Activated CD4-positive, alpha-beta T cell treated with anti-CD3 and anti-CD28 coated beads for 36 hours (primary cell): ENCODE measurements at regions not wholly inside any gene's neighbourhood (a gene's known extent, or its start where the extent isn't known, plus 50 kb on each side); places are given as distances from the start of the nearest gene placed in this dataset.
A peak's percentile ranks its signal among the peaks of the same experiment; 100 is the strongest.
"Not testable (repeated sequence)": the region's sequence is repeated elsewhere in the genome, so short reads cannot be mapped to it uniquely, and the experiment has no call there.

Experiments used
- ATAC-seq: fragments of 200-7000 bp; cut with Tn5 transposase; one replicate; pipeline ENCODE4 v1.10.0; 2021; ENCODE audit warnings: mild to moderate bottlenecking, moderate library complexity
- CTCF ChIA-PET: fragments of 350-600 bp; sonication (Branson Sonifier 250); formaldehyde crosslinking; loops from one replicate; lab custom pipeline; 2021; ENCODE audit warnings: antibody characterized with exemption; lab: Charles Lee
- POLR2A ChIA-PET: fragments of 350-600 bp; sonication (Branson Sonifier 250); formaldehyde crosslinking; loops from one replicate; lab custom pipeline; 2021; ENCODE audit warnings: antibody characterized with exemption, inconsistent platforms; lab: Charles Lee
- DNase-seq: peaks from one replicate; pipeline ENCODE4 v3.0.0-alpha.2; 2020
- H3K27ac Mint-ChIP-seq: one replicate; pipeline ENCODE4 v1.8.0; 2021; ENCODE audit warnings: mixed read lengths
- H3K27me3 Mint-ChIP-seq: one replicate; pipeline ENCODE4 v1.8.0; 2021; ENCODE audit warnings: mixed read lengths
- H3K36me3 Mint-ChIP-seq: one replicate; pipeline ENCODE4 v1.8.0; 2021; ENCODE audit warnings: low read depth, mixed read lengths
- H3K4me1 Mint-ChIP-seq: one replicate; pipeline ENCODE4 v1.8.0; 2021; ENCODE audit warnings: mixed read lengths
- H3K4me3 Mint-ChIP-seq: one replicate; pipeline ENCODE4 v1.8.0; 2021; ENCODE audit warnings: mild to moderate bottlenecking, moderate library complexity, mixed read lengths
- H3K9me3 Mint-ChIP-seq: one replicate; pipeline ENCODE4 v1.8.0; 2021; ENCODE audit warnings: low read depth, mixed read lengths
- intact Hi-C, 2 experiments: fragments of 100-400 bp; cut with DNase I in 1 of 2; cut with micrococcal nuclease in 1 of 2; formaldehyde crosslinking; loops; one replicate each; pipeline versions ENCODE4 v1.14.2 to v1.15.1; 2022 to 2024; cut with DNase I, micrococcal nuclease

DNA sequence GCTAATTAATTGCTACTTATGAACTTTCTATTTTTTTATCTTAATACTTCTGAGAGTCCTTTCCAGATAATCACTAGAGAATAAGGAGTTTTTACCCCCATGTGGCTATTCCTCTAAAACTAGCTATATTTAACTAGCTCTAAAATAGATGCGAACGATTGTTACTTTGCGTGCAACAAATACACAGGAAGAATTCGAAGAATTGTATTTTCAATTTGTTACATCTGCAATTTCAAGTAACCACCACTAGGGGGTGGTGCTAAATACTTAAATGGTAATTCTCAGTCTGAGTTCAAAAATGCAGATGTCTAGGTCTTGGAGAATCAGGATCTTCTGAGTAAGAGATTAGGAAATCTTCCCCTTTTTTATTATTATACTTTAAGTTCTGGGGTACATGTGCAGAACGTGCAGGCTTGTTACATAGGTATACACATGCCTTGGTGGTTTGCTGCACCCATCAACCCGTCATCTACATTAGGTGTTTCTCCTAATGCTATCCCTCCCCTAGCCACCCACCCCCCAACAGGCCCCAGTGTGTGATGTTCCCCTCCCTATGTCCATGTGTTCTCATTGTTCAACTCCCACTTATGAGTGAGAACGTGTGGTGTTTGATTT lies 80.9 kb upstream of the KIF2A start:
- H3K27me3 Mint-ChIP-seq, H3K36me3 Mint-ChIP-seq, POLR2A ChIA-PET, DNase-seq, ATAC-seq, H3K9me3 Mint-ChIP-seq: not testable (repeated sequence)
- H3K4me3 Mint-ChIP-seq, result peak overlapping the region; percentile 30
- peaks cover 22% of the 10 kb centered on the region for H3K4me1 Mint-ChIP-seq
- intact Hi-C loops, result loop anchor here (1.0 to 10.0 kb wide), 6 partner anchors 80 to 180 kb away; partner anchors contain the start of genes DIMT1 (in 2 of the 2) and KIF2A (in 2 of the 2)
- CTCF ChIA-PET, result interaction anchor here (0.6 to 2.1 kb wide), 35 partner anchors 8 to 258 kb away, joined by 3 to 19 read pairs (median 5); partner anchors contain the start of genes DIMT1, IPO11 and KIF2A
- peak overlapping the region; percentile 83 for H3K27ac Mint-ChIP-seq

DNA sequence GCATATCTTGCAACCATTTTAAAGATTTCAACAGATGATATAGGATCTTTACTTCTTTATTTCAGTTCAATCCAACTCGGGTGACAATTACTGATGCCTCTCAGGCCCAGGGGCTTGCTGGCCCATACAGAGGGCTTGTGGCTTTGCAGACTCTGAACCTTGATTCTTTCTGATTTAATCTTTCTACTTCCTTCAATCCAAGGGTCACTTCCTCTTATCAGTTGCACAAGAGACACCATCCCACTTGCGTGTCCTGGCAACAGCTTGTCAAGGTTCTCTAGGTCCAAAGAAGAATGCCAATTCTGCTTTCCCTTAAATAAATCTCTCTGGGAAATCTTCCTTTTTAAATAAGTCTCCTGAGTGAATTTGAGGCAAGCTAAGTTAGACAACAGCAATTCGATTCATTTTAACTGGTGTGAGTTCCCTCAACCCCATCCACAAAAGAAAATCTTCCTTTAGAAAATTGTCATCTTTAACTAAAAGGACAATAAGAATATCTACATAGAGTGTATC lies 75.1 kb upstream of the KIF2A start:
- POLR2A ChIA-PET, ATAC-seq, CTCF ChIA-PET, H3K27me3 Mint-ChIP-seq, DNase-seq, H3K4me3 Mint-ChIP-seq, H3K27ac Mint-ChIP-seq, H3K36me3 Mint-ChIP-seq, intact Hi-C loops, H3K9me3 Mint-ChIP-seq: not testable (repeated sequence)
- H3K4me1 Mint-ChIP-seq, result peaks cover 12% of the 10 kb centered on the region

DNA sequence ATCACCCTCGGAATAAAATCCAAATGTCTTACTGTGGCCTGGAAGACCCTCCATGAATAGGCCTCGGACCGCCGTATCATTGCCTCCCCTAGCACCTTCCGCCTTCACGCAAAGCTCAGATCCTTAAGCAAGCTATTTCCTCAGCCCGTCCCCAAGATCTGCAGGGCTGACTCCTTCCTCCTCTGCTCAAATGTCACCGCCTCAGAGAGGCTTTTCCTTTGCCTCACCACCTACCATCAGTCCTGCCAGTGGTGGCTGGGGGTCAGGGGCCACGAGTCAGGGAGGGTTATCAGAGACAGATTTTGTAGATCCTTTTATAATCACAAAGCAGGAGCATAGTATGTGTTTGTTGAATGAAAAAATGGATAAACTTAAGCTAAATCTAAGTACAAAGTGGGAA lies 74.4 kb upstream of the KIF2A start:
- no peaks in the 10 kb centered on the region for H3K27me3 Mint-ChIP-seq
- H3K9me3 Mint-ChIP-seq, result no peaks in the 10 kb centered on the region
- DNase-seq (no peak), ATAC-seq (no peak)
- POLR2A ChIA-PET, result no interaction called here
- CTCF ChIA-PET, result interaction anchor here (0.8 kb wide), 1 partner anchor 97 kb away, joined by 3 read pairs; no protein-coding TSS in a partner anchor
- intact Hi-C loops, result no loop called here
- peaks cover 18% of the 10 kb centered on the region for H3K4me1 Mint-ChIP-seq
- no peak overlapping the region for H3K27ac Mint-ChIP-seq
- H3K4me3 Mint-ChIP-seq, result no peak overlapping the region
- no peaks in the 10 kb centered on the region for H3K36me3 Mint-ChIP-seq

DNA sequence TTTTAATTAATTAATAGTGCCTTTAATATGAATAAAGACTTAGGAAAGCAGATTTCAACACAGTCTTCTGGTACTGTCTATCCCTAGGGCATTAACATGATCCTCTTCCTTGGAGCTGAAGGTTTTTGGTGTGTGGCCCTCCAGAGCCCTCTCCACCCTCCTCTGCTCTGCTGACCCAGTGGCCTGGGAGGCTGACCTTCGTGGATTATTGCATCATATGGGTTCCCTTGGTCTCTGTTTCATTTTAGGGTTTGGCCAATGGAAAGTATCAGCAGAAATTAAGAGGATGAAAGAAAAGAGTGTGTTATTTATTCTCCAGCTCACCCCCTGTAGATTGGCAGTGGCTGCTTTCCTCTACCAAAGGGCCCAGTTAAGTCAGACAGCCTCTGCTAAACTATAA lies 73.8 kb upstream of the KIF2A start:
- H3K36me3 Mint-ChIP-seq, H3K27me3 Mint-ChIP-seq, H3K4me3 Mint-ChIP-seq, H3K27ac Mint-ChIP-seq, POLR2A ChIA-PET, DNase-seq, intact Hi-C loops, ATAC-seq, H3K9me3 Mint-ChIP-seq: not testable (repeated sequence)
- CTCF ChIA-PET, result interaction anchor here (0.8 to 1.0 kb wide), 2 partner anchors 8 to 97 kb away, joined by 3 to 4 read pairs; no protein-coding TSS in a partner anchor
- H3K4me1 Mint-ChIP-seq, result peaks cover 24% of the 10 kb centered on the region

DNA sequence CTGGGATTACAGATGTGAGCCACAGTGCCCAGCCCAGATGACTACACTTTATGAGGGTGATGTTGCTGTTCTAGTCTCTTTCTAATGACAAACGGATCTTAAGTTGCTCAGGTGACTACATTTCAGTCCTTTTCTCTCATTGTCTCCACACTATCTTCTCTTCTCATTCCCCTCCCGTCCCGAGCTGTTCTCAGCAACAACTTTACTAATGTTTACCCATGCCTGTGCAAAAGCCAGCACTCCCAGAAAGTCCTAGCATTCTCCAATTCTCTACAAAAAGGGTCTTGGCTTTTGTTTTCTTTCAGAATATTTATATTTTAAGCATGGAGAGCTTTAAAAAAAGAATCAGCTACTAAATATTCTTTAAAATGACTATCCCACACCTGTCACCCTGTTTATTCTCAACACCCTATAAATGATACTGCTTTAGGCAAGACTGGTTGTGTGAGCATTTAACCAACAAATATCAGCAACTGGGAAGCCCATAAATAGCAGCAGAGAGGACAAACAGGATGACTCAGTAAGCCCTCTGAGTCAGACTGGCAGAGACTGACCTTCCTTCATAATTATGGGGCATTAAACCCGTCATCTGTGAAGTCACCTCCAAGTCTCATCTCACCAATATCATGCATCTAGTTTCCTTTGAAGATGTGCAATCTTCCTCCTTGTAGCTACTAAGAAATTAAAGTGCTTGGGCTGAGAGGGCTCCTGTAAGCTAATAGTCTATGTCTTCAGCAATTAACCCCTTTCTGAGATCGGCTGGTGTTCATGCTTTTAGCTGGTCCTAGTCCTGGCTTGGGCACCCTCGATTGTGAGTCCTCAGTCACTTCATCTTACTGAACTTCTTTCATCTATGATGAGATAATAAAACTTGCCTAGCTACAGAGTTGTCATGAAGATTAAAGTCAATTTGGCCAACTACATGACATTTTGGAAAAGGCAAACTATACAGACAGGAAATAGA lies 72.6 kb upstream of the KIF2A start:
- H3K36me3 Mint-ChIP-seq, H3K27me3 Mint-ChIP-seq, DNase-seq, H3K9me3 Mint-ChIP-seq, POLR2A ChIA-PET, H3K4me3 Mint-ChIP-seq, intact Hi-C loops, H3K27ac Mint-ChIP-seq: not testable (repeated sequence)
- peak; percentile 31 for ATAC-seq
- peaks cover 25% of the 10 kb centered on the region for H3K4me1 Mint-ChIP-seq
- CTCF ChIA-PET, result interaction anchor here (1.0 kb wide), 1 partner anchor 9 kb away, joined by 4 read pairs; no protein-coding TSS in a partner anchor

DNA sequence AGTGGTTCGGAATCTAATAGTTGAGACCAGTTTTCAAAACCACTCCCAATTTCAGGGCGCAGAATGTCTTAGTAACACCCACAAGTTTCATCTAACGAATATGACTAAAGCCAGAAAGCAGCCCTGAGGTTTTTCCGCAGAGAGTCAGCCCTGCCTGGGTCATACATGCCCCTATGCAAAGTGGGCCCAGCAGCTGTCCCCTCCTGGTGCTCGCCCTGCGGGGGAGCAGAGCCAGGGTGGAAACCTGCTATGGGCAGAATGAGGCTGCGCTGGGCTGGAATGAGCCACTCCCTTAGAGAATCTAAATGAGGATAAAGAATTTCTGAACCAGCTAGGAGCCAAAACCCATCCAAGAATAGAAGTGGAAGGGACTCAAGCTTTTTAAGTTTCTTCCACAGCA lies 69.4 kb upstream of the KIF2A start:
- ChIA-PET CTCF (interaction anchor here (0.7 to 0.8 kb wide), 3 partner anchors 21 to 113 kb away, joined by 3 to 4 read pairs (median 3); no protein-coding TSS in a partner anchor), POLR2A (interaction anchor here (0.7 kb wide), 1 partner anchor 49 kb away, joined by 6 read pairs; no protein-coding TSS in a partner anchor)
- H3K4me1 Mint-ChIP-seq, result peaks cover 29% of the 10 kb centered on the region
- H3K27me3 Mint-ChIP-seq, H3K9me3 Mint-ChIP-seq, H3K36me3 Mint-ChIP-seq, H3K4me3 Mint-ChIP-seq: not testable (repeated sequence)
- ATAC-seq, result peak; percentile 91
- DNase-seq, result peak; percentile 70
- intact Hi-C loops, result loop anchor here (5.0 kb wide), 1 partner anchor 51 kb away; no protein-coding TSS in a partner anchor
- H3K27ac Mint-ChIP-seq, result peak overlapping the region; percentile 68

DNA sequence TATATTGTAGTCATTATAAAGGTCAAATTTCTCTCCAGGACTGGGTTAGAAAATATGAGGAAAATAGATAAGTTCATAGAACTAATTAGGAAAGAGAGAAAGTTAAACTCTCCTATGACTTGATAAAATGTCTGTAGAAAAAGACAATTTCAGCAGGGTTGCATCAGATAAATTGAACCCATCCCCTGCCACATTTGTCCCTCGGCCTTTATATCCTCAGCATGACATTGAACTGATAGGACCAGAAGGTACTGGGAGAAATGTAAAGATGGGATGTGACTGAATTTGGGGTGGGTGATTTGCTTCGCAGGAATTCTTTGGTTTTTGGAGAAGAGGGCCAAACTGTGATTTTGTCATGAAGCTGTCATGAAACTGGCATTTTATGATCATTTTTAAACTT lies 68.1 kb upstream of the KIF2A start:
- DNase-seq, H3K4me3 Mint-ChIP-seq, H3K36me3 Mint-ChIP-seq, H3K9me3 Mint-ChIP-seq, H3K27ac Mint-ChIP-seq, ATAC-seq, CTCF ChIA-PET, POLR2A ChIA-PET, H3K27me3 Mint-ChIP-seq: not testable (repeated sequence)
- H3K4me1 Mint-ChIP-seq, result peaks cover 36% of the 10 kb centered on the region
- intact Hi-C loops, result loop anchor here (5.0 kb wide), 1 partner anchor 49 kb away; no protein-coding TSS in a partner anchor

DNA sequence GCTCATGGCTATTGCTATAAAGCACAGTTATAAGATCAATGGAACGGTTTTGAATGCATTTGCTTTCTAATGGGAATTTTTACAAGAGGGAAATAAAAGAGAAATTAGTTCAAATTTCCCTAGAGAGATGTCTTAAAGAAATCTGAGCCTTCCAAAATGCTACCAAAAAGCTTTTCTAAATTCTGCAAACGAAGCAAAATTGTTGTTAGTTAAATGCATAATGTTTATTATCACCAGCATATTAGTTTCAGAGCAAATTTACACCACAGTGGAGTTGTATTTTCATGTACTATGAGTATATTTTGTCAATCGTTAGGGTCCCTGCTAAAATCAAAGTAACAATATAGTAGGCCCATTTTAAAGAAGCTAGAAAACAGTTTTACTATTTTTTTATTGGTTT lies 67.4 kb upstream of the KIF2A start:
- CTCF ChIA-PET, H3K27me3 Mint-ChIP-seq, POLR2A ChIA-PET, H3K27ac Mint-ChIP-seq, ATAC-seq, DNase-seq, H3K36me3 Mint-ChIP-seq, H3K9me3 Mint-ChIP-seq, H3K4me3 Mint-ChIP-seq: not testable (repeated sequence)
- intact Hi-C loops, result loop anchor here (5.0 kb wide), 1 partner anchor 49 kb away; no protein-coding TSS in a partner anchor
- peaks cover 36% of the 10 kb centered on the region for H3K4me1 Mint-ChIP-seq

DNA sequence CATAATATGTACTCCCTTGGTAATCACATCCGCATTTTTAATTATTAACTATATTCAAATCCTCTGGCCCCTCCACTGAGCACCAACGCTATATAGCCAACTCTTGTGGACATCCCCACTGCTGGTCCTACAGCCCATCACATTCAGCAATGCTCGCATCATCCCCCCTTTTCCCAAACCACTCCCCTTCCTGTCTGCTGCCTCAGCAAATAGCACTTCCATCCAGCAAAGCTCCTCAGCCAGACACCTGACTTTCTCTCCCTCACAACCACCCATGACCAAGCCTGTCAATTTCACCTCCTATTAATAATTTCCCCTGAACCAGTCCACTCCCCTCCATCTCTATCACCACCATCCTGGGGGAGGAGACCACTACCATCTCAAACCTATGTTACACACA lies 65.5 kb upstream of the KIF2A start:
- H3K9me3 Mint-ChIP-seq, H3K36me3 Mint-ChIP-seq, H3K27ac Mint-ChIP-seq, ATAC-seq, DNase-seq, H3K27me3 Mint-ChIP-seq, CTCF ChIA-PET, H3K4me3 Mint-ChIP-seq, intact Hi-C loops: not testable (repeated sequence)
- POLR2A ChIA-PET, result interaction anchor here (0.6 kb wide), 1 partner anchor 69 kb away, joined by 4 read pairs; no protein-coding TSS in a partner anchor
- H3K4me1 Mint-ChIP-seq, result peaks cover 43% of the 10 kb centered on the region

DNA sequence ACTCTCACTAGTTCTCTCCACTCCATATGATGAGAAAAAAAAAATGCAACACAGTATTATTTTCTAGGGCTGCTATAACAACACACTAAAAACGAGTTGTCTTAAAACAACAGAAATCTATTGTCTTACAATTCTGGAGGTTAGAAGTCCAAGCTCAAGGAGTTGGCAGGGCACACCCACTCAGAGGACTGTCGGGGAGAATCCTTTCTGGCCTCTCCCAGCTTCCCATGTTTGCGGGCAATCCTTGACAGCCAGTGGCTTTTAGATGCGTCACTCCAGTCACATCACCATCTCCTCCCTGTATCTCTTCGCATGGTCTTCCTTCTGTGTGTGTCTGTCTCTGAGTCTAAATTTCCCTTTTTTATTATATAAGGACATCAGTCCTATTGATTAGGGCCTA lies 64.0 kb upstream of the KIF2A start:
- DNase-seq, CTCF ChIA-PET, H3K27me3 Mint-ChIP-seq, H3K9me3 Mint-ChIP-seq, ATAC-seq, intact Hi-C loops, H3K27ac Mint-ChIP-seq, H3K36me3 Mint-ChIP-seq, H3K4me3 Mint-ChIP-seq, POLR2A ChIA-PET: not testable (repeated sequence)
- H3K4me1 Mint-ChIP-seq, result peaks cover 34% of the 10 kb centered on the region

DNA sequence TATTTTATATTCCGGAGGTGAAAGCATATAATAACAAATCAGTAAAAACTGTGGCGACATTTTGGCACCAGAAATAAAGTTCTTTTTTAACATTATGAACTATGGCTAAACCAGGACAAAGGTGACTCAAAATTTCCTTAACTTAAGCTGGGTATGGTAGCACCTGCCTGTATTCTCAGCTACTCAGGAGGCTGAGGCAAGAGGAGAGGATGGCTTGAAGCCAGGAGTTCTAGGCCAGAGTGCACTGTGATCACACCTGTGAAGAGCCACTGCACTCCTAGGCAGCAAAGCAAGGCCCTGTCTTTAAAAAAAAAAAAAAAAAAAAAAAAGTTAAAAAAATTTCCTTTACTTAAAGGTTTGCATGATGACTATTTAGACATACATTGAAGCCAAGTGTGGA lies 63.0 kb upstream of the KIF2A start:
- DNase-seq, H3K27me3 Mint-ChIP-seq, H3K27ac Mint-ChIP-seq, CTCF ChIA-PET, intact Hi-C loops, H3K9me3 Mint-ChIP-seq, H3K4me3 Mint-ChIP-seq, POLR2A ChIA-PET, H3K36me3 Mint-ChIP-seq: not testable (repeated sequence)
- peak; percentile 50 for ATAC-seq
- H3K4me1 Mint-ChIP-seq, result peaks cover 31% of the 10 kb centered on the region
